Testis (tissue), 2 donors: ENCODE measurements at regions not wholly inside any gene's neighbourhood (a gene's known extent, or its start where the extent isn't known, plus 50 kb on each side); places are given as distances from the start of the nearest gene placed in this dataset.

Source experiments
- DNase-seq: peaks from one replicate; pipeline ENCODE4 v3.0.0-alpha.2; 2019
- H3K27ac ChIP-seq, 2 donors: fragments of 200-600 bp; sonication (generic); one replicate each; pipeline ENCODE4 v1.5.1; 2019
- H3K27me3 ChIP-seq: fragments of 200-600 bp; sonication (generic); one replicate; pipeline ENCODE4 v1.5.1; 2019
- H3K36me3 ChIP-seq: fragments of 200-600 bp; sonication (generic); one replicate; pipeline ENCODE4 v1.5.1; 2017; ENCODE audit warnings: low read depth; ENCODE audit errors: missing control alignments
- H3K4me1 ChIP-seq: fragments of 200-600 bp; sonication (generic); one replicate; pipeline ENCODE4 v1.5.1; 2019
- H3K4me3 ChIP-seq, 2 donors: fragments of 200-600 bp; sonication (generic); one replicate each; pipeline ENCODE4 v1.5.1; 2017 to 2019
- H3K9me3 ChIP-seq: fragments of 200-600 bp; sonication (generic); one replicate; pipeline ENCODE4 v1.5.1; 2017
- POLR2A ChIP-seq: fragments of 450-650 bp; IDR thresholded peaks from one replicate; pipeline ENCODE4 v1.6.1; 2017; ENCODE audit warnings: antibody characterized with exemption, mild to moderate bottlenecking, moderate library complexity
- WGBS, 2 donors: methylation state at CpG; one replicate each; pipeline ENCODE4 v1.1.5; 2018; 5-methylcytosine and 5-hydroxymethylcytosine counted together
- intact Hi-C: fragments of 100-400 bp; cut with DNase I; formaldehyde crosslinking; loops from one replicate; pipeline ENCODE4 v1.15.1; 2023; ENCODE audit warnings: low total_unique reads
- TF ChIP-seq, protein P1 (sequence below), 3 experiments: fragments of 450-650 bp in 2 of 3; fragments of 200-600 bp in 1 of 3; sonication (generic) in 1 of 3; IDR thresholded peaks; one replicate each; pipeline ENCODE4 v1.5.1; 2016 to 2019; ENCODE audit warnings: antibody characterized with exemption in 3 of 3, mild to moderate bottlenecking in 2 of 3, moderate library complexity in 1 of 3

DNA sequence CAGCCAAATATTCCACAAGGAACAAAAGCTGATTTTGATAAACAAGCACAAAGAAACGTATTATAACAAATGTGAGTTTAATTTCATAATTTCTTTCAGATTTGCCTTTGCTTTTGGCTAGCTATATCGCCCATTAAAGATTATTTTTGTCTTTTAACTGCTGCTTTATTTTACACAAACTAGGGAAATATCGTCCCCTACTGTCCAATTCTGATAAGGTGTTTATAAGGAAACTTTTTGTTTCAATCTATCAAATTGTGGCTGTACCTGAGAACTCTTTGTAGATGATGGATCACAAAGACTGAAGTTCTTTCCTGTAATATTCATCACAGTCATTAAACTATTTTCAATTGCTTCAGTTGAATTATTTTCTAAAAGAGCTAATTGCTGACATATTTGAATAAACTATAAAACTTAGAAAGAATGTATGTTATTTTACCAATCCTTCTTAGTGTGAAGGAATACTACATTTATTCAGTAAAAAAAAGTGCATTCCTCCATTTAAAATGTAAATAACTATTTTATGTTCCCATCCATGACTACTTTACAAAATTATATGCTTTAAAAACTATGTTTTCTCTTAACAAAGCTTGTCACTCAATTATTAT lies 431.3 kb upstream of the ITGA1 start:
- Histone ChIP-seq H3K27me3 (no peaks in the 10 kb centered on the region), H3K36me3 (no peaks in the 10 kb centered on the region), H3K9me3 (no peaks in the 10 kb centered on the region), H3K4me3 (no peak overlapping the region), H3K27ac (no peak overlapping the region), H3K4me1 (no peaks in the 10 kb centered on the region)
- DNase-seq, result no peak
- 35 to 45% methylated on average over 3 of the region's 3 CpGs for WGBS, 2 donors
- intact Hi-C loops, result no loop called here
- TF ChIP-seq, protein P1, sequence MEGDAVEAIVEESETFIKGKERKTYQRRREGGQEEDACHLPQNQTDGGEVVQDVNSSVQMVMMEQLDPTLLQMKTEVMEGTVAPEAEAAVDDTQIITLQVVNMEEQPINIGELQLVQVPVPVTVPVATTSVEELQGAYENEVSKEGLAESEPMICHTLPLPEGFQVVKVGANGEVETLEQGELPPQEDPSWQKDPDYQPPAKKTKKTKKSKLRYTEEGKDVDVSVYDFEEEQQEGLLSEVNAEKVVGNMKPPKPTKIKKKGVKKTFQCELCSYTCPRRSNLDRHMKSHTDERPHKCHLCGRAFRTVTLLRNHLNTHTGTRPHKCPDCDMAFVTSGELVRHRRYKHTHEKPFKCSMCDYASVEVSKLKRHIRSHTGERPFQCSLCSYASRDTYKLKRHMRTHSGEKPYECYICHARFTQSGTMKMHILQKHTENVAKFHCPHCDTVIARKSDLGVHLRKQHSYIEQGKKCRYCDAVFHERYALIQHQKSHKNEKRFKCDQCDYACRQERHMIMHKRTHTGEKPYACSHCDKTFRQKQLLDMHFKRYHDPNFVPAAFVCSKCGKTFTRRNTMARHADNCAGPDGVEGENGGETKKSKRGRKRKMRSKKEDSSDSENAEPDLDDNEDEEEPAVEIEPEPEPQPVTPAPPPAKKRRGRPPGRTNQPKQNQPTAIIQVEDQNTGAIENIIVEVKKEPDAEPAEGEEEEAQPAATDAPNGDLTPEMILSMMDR (IDR thresholded peaks at IDR 0.05), result peak in 1 of 3 experiments; percentile 64
- no peak for TF ChIP-seq POLR2A

DNA sequence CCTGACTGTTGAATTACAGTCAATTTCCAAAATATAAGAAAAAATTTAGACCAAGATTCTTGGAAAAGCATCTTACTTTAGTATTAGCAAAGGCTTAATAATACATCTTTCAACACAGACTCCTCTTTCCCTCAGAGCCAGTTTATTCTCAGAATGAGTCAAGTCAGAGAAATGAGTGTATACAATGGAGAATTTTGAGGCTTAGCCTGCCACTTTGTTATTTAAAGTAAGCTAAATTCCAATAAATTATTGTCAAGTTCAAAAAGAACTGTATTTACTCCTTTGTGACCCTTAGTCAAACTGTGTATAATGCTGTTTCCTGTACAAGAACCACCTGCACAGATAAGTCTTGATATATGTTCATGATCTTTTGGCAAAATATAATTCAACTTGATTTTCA lies 428.5 kb upstream of the ITGA1 start:
- Histone ChIP-seq H3K27me3 (no peaks in the 10 kb centered on the region), H3K4me3 (no peak overlapping the region), H3K36me3 (no peaks in the 10 kb centered on the region), H3K4me1 (no peaks in the 10 kb centered on the region), H3K9me3 (no peaks in the 10 kb centered on the region), H3K27ac (no peak overlapping the region)
- no peak for DNase-seq
- no peak for TF ChIP-seq POLR2A
- intact Hi-C loops, result no loop called here

DNA sequence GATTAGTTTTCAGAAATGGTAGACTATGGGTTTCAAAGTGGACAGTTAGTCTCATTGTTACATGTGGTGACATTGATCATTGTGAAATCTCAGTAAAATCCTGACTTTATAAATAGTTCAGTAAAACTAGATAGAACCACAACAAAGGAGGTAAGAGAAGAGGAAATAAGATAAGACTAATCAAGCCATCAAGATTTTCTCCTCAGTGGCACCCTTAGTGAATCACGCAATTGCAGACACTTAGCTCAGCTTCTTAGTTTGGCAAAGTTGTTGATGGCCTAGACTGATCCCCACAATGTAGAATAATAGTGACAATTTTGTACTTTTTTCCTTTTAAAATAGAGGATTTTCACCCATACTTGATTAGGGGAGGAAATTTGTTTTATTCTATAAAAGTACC lies 426.7 kb upstream of the ITGA1 start:
- Histone ChIP-seq H3K4me1 (no peaks in the 10 kb centered on the region), H3K9me3 (no peaks in the 10 kb centered on the region), H3K27ac (no peak overlapping the region), H3K27me3 (no peaks in the 10 kb centered on the region), H3K4me3 (no peak overlapping the region), H3K36me3 (no peaks in the 10 kb centered on the region)
- 78 to 92% methylated on average over 1 of the region's 1 CpG for WGBS, 2 donors
- intact Hi-C loops, result no loop called here
- no peak for DNase-seq
- TF ChIP-seq POLR2A, result no peak
- TF ChIP-seq, protein P1 (IDR thresholded peaks at IDR 0.05), result no peak

DNA sequence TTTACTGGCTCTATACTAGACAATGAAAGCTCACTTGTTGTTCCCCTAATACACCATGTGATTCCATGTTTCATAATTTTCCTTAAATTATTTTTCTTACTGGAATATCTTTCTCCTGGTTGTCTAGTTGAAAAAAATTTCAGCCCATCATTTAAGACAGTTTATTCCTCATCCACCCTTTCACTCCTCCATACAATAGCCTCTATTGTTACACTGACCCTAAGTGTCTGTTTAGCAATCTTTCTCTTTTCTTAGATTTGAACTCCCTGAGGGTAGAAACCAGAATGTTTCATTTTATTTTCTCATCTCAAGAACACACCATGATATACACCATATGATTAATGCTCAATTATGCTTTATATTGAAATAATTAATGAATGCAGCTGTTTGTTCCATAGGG lies 413.4 kb upstream of the ITGA1 start:
- DNase-seq, result no peak
- Histone ChIP-seq H3K4me3 (no peak overlapping the region), H3K36me3 (no peaks in the 10 kb centered on the region), H3K27ac (no peak overlapping the region), H3K27me3 (no peaks in the 10 kb centered on the region), H3K9me3 (no peaks in the 10 kb centered on the region), H3K4me1 (no peaks in the 10 kb centered on the region)
- TF ChIP-seq, protein P1 (IDR thresholded peaks at IDR 0.05), result no peak
- TF ChIP-seq POLR2A, result no peak
- intact Hi-C loops, result no loop called here

DNA sequence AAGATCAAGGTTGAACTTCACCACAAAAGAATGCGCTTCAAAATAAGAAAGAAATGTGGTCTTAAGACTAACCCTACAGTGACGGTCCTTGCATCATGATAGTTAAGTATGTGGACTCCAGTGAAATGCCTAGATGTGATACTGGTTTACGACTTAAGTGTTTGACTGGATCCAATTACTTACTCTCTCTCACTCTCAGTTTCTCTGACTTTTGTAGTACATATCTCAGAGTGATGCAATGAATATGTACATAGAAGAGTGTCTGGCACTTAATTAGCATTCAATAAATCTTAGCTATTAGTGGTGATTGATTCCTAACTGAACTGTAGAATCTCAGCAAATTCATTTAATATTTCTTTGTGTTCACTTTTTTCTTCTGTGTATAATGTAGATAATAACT lies 411.7 kb upstream of the ITGA1 start:
- Histone ChIP-seq H3K9me3 (no peaks in the 10 kb centered on the region), H3K36me3 (no peaks in the 10 kb centered on the region), H3K27ac (no peak overlapping the region), H3K27me3 (no peaks in the 10 kb centered on the region), H3K4me3 (no peak overlapping the region), H3K4me1 (no peaks in the 10 kb centered on the region)
- TF ChIP-seq, protein P1 (IDR thresholded peaks at IDR 0.05), result no peak
- TF ChIP-seq POLR2A, result no peak
- intact Hi-C loops, result no loop called here
- DNase-seq, result no peak
- WGBS, 2 donors, result 69 to 79% methylated on average over 3 of the region's 3 CpGs
